HCT116 (cell line): ENCODE measurements at regions not wholly inside any gene's neighbourhood (a gene's known extent, or its start where the extent isn't known, plus 50 kb on each side); places are given as distances from the start of the nearest gene placed in this dataset.

Experiments
- ATAC-seq: fragments of 200-7000 bp; cut with Tn5 transposase; 2 replicates; pipeline ENCODE4 v1.9.1; 2020; ENCODE audit warnings: mild to moderate bottlenecking, moderate library complexity
- BruUV-seq: library from RNA; stranded (reverse); fragments of 400-500 nt; replicated peaks from 2 replicates; lab custom pipeline; 2021; lab: Mats Ljungman, UMichigan
- CTCF ChIA-PET: fragments of 300-600 bp; sonication (Branson Sonifier 250); formaldehyde crosslinking; loops from one replicate; lab custom pipeline; 2021; ENCODE audit warnings: antibody characterized with exemption; lab: Charles Lee
- POLR2A ChIA-PET: fragments of 300-600, 350-600 bp; sonication (Branson Sonifier 250); formaldehyde crosslinking; loops from one replicate; lab custom pipeline; 2021; ENCODE audit warnings: antibody characterized with exemption; lab: Charles Lee
- RAD21 ChIA-PET, 2 experiments: fragments of 300-600 bp; sonication (Branson Sonifier 250); formaldehyde crosslinking; loops; one replicate each; lab custom pipeline; 2023; ENCODE audit warnings: low total read pairs in 2 of 2; ENCODE audit not compliant: uncharacterized antibody in 2 of 2, unreplicated experiment in 2 of 2, low non-redundant PET in 1 of 2; lab: Charles Lee
- DNase-seq: peaks from one replicate; pipeline ENCODE4 v3.0.0-alpha.2; 2010; ENCODE audit warnings: low read depth, low spot score
- H2AFZ ChIP-seq: fragments of 200-600 bp; shearing (Covaris generic), sonication (generic); 2 replicates; pipeline ENCODE4 v1.6.1; 2017; ENCODE audit warnings: low read depth, mixed run types, mixed read lengths, antibody characterized with exemption, low read length; ENCODE audit not compliant: poor library complexity, severe bottlenecking
- H3K27ac ChIP-seq: 2 replicates; pipeline ENCODE4 v1.5.1; 2012; ENCODE audit warnings: low read depth, low read length
- H3K27me3 ChIP-seq: fragments of 200-600 bp; sonication (generic); 2 replicates; pipeline ENCODE4 v1.6.1; 2016; ENCODE audit warnings: mixed run types, low read length, mixed read lengths; ENCODE audit not compliant: insufficient read depth
- H3K36me3 ChIP-seq, 2 experiments: fragments of 200-500 bp in 1 of 2; fragments of 200-600 bp in 1 of 2; sonication (Bioruptor generic) in 1 of 2; sonication (generic) in 1 of 2; 2 replicates each; pipeline versions ENCODE4 v1.5.1 to v1.6.1; 2014 to 2016; ENCODE audit warnings: low read length in 2 of 2, inconsistent platforms in 1 of 2, mixed read lengths in 1 of 2, mixed run types in 1 of 2; ENCODE audit not compliant: insufficient read depth in 2 of 2, control insufficient read depth in 1 of 2
- H3K4me1 ChIP-seq, 2 experiments: fragments of 200-600 bp in 1 of 2; sonication (generic) in 1 of 2; 2 replicates each; pipeline versions ENCODE4 v1.5.1 to v1.6.1; 2012 to 2017; ENCODE audit warnings: low read length in 2 of 2, inconsistent platforms in 1 of 2, mild to moderate bottlenecking in 1 of 2, mixed read lengths in 1 of 2, mixed run types in 1 of 2, moderate library complexity in 1 of 2; ENCODE audit not compliant: insufficient read depth in 2 of 2, control insufficient read depth in 1 of 2
- H3K4me2 ChIP-seq: fragments of 200-600 bp; sonication (generic); 2 replicates; pipeline ENCODE4 v1.6.1; 2017; ENCODE audit warnings: mixed run types, low read length, mixed read lengths
- H3K4me3 ChIP-seq, 2 experiments: fragments of 200-600 bp in 1 of 2; sonication (generic) in 1 of 2; replicated peaks in 1 of 2; 2 replicates each; pipeline ENCODE4 v1.5.1; 2011 to 2016; ENCODE audit warnings: low read length in 2 of 2, control low read depth in 1 of 2, low read depth in 1 of 2, mild to moderate bottlenecking in 1 of 2, mixed read lengths in 1 of 2, mixed run types in 1 of 2
- H3K79me2 ChIP-seq: fragments of 200-600 bp; sonication (generic); 2 replicates; pipeline ENCODE4 v1.6.1; 2017; ENCODE audit warnings: mild to moderate bottlenecking, mixed run types, low read length, moderate library complexity, mixed read lengths; ENCODE audit not compliant: insufficient read depth
- H3K9ac ChIP-seq: fragments of 200-600 bp; sonication (generic); 2 replicates; pipeline ENCODE4 v1.6.1; 2016; ENCODE audit warnings: low read length, mixed read lengths
- H3K9me2 ChIP-seq: fragments of 200-600 bp; sonication (generic), shearing (Covaris generic); 2 replicates; pipeline ENCODE4 v1.6.1; 2017; ENCODE audit warnings: mixed run types, mild to moderate bottlenecking, moderate library complexity; ENCODE audit not compliant: insufficient read depth
- H3K9me3 ChIP-seq, 2 experiments: fragments of 200-500 bp in 1 of 2; fragments of 200-600 bp in 1 of 2; sonication (Bioruptor generic) in 1 of 2; sonication (generic) in 1 of 2; 2 replicates each; pipeline ENCODE4 v1.6.1; 2014 to 2017; ENCODE audit warnings: low read length in 2 of 2, mixed read lengths in 2 of 2, inconsistent platforms in 1 of 2, low read depth in 1 of 2, mild to moderate bottlenecking in 1 of 2, mixed run types in 1 of 2, moderate library complexity in 1 of 2; ENCODE audit not compliant: control insufficient read depth in 1 of 2, insufficient read depth in 1 of 2
- H4K20me1 ChIP-seq: fragments of 200-600 bp; sonication (generic), shearing (Covaris generic); 2 replicates; pipeline ENCODE4 v1.6.1; 2017; ENCODE audit warnings: mixed run types, mild to moderate bottlenecking, moderate library complexity; ENCODE audit not compliant: insufficient read depth
- ATF3 ChIP-seq: IDR thresholded peaks from 2 replicates; pipeline ENCODE4 v1.6.1; 2012
- CBX3 ChIP-seq: IDR thresholded peaks from 2 replicates; pipeline ENCODE4 v1.6.1; 2012; ENCODE audit warnings: low read depth
- CEBPB ChIP-seq: IDR thresholded peaks from 2 replicates; pipeline ENCODE4 v1.6.1; 2012; ENCODE audit warnings: low read depth
- EGR1 ChIP-seq: IDR thresholded peaks from 2 replicates; pipeline ENCODE4 v1.6.1; 2012; ENCODE audit warnings: low read depth
- ELF1 ChIP-seq: IDR thresholded peaks from 2 replicates; pipeline ENCODE4 v1.6.1; 2012; ENCODE audit warnings: low read depth, borderline replicate concordance
- EZH2 ChIP-seq: fragments of 200-600 bp; sonication (generic); IDR thresholded peaks from 2 replicates; pipeline ENCODE4 v1.6.1; 2017; ENCODE audit warnings: antibody characterized with exemption, mixed run types
- EZH2phosphoT487 ChIP-seq: fragments of 200-600 bp; IDR thresholded peaks from 2 replicates; pipeline ENCODE4 v1.6.1; 2018; ENCODE audit warnings: antibody characterized with exemption, borderline replicate concordance
- FOSL1 ChIP-seq: IDR thresholded peaks from 2 replicates; pipeline ENCODE4 v1.6.1; 2012; ENCODE audit warnings: low read depth
- JUND ChIP-seq: IDR thresholded peaks from 2 replicates; pipeline ENCODE4 v1.6.1; 2012
- POLR2A ChIP-seq: IDR thresholded peaks from 2 replicates; pipeline ENCODE4 v1.7.0; 2011; ENCODE audit warnings: borderline replicate concordance; ENCODE audit not compliant: insufficient read depth, insufficient read length; ENCODE audit errors: extremely low read depth
- POLR2AphosphoS5 ChIP-seq: IDR thresholded peaks from 2 replicates; pipeline ENCODE4 v1.6.1; 2011; ENCODE audit warnings: mild to moderate bottlenecking, low read depth, low read length, moderate library complexity
- RAD21 ChIP-seq: IDR thresholded peaks from 2 replicates; pipeline ENCODE4 v1.6.1; 2012; ENCODE audit warnings: low read depth, mild to moderate bottlenecking
- SIN3A ChIP-seq: IDR thresholded peaks from 2 replicates; pipeline ENCODE4 v1.6.1; 2012; ENCODE audit warnings: low read depth
- SP1 ChIP-seq: IDR thresholded peaks from 2 replicates; pipeline ENCODE4 v1.6.1; 2012; ENCODE audit warnings: low read depth
- SRF ChIP-seq: IDR thresholded peaks from 2 replicates; pipeline ENCODE4 v1.6.1; 2012; ENCODE audit warnings: low read depth
- TCF7L2 ChIP-seq: IDR thresholded peaks from 2 replicates; pipeline ENCODE4 v1.7.0; 2011; ENCODE audit warnings: borderline replicate concordance, inconsistent platforms; ENCODE audit not compliant: insufficient read depth, insufficient read length; ENCODE audit errors: extremely low read depth
- YY1 ChIP-seq: IDR thresholded peaks from 2 replicates; pipeline ENCODE4 v1.6.1; 2011; ENCODE audit warnings: low read length, low read depth, moderate library complexity, mild to moderate bottlenecking; ENCODE audit not compliant: insufficient replicate concordance; ENCODE audit errors: extremely low read depth
- ZFX ChIP-seq: fragments of 450-650 bp; IDR thresholded peaks from 2 replicates; pipeline ENCODE4 v1.6.1; 2017
- ZNF274 ChIP-seq: fragments of 200-500 bp; sonication (Bioruptor generic); IDR thresholded peaks from 2 replicates; pipeline ENCODE4 v1.6.1; 2014; ENCODE audit warnings: mild to moderate bottlenecking, low read depth, low read length, inconsistent platforms
- intact Hi-C: fragments of 100-400 bp; cut with micrococcal nuclease; formaldehyde crosslinking; loops from 2 replicates; pipeline ENCODE4 v1.10.0; 2022
- TF ChIP-seq, protein P1 (sequence below): IDR thresholded peaks from 2 replicates; pipeline ENCODE4 v1.6.1; 2011; ENCODE audit warnings: mild to moderate bottlenecking, low read length, moderate library complexity; ENCODE audit not compliant: insufficient replicate concordance; ENCODE audit errors: extremely low read depth
- TF ChIP-seq, protein P2 (sequence below), 3 experiments: fragments of 200-600 bp in 1 of 3; sonication (generic) in 1 of 3; IDR thresholded peaks in 2 of 3; conservative IDR thresholded peaks in 1 of 3; 2 replicates each; pipeline ENCODE4 v1.5.1; 2012 to 2017; ENCODE audit warnings: low read depth in 2 of 3, low read length in 2 of 3, antibody characterized with exemption in 1 of 3, borderline replicate concordance in 1 of 3, control low read depth in 1 of 3, mild to moderate bottlenecking in 1 of 3, mixed read lengths in 1 of 3, mixed run types in 1 of 3, moderate library complexity in 1 of 3; ENCODE audit not compliant: insufficient read depth in 1 of 3
- TF ChIP-seq, protein P3 (sequence below): IDR thresholded peaks from 2 replicates; pipeline ENCODE4 v1.6.1; 2012

DNA sequence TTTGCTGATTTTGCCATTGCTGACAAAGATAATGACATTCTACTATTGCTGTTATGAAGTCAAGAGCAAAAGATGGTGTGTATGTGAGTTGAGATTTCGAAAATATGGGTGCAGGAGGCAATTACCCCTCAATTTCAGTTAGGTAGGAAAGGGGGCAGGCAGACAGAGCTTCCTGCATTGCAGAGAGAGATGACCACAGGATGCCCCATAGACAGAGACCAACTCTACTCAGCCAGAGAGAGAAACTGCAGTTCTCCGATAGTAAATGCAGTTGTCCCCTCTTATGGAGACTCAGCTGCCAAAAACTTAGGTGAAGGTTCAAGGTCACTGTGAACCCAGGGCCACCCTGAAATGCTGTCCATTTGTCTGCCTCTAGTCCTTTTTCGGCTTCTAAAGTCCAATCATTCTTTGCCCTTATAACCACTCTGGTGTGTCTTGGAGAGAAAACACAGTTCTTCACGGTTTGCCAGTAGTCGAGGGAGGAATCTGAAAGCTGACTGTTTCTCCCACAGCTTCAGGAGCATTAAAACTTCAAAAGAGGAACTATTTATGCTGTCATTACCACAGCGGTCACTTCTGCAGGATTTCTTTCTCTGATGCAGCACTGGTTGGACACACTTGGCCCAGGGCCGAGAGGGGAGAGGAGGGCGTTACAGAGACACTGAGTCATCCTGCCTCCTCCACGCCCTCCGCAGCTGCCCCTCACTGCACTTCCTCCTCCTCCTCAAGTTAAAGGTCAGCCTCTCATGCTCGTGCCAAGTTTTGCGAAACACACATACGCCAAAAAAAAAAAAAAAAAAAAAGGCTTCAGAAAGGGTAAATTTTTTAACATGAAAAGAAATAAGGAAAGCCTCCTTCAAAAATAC lies 264.3 kb downstream of the FOXO1 start:
- ChIA-PET CTCF (no interaction called here), RAD21 (no interaction called here), POLR2A (no interaction called here)
- ATAC-seq (peak; percentile 81), DNase-seq (peak; percentile 64)
- H3K36me3 ChIP-seq = no peaks in the 10 kb centered on the region
- no peaks in the 10 kb centered on the region for H4K20me1 ChIP-seq
- intact Hi-C loops = loop anchor here (10.0 kb wide), 1 partner anchor 337 kb away; no protein-coding TSS in a partner anchor
- no peaks in the 10 kb centered on the region for H3K9me3 ChIP-seq
- H3K9me2 ChIP-seq = no peaks in the 10 kb centered on the region
- H3K4me3 ChIP-seq = peak overlapping the region; percentile 6 to 32; a peak in 3 of 4 replicates
- peak overlapping the region; percentile 38; the same call in 1 of the 2 replicates for H3K27ac ChIP-seq
- H3K4me1 ChIP-seq = peaks cover 29 to 50% of the 10 kb centered on the region in 2 experiments
- peak overlapping the region; percentile 21; the same call in 1 of the 2 replicates for H3K9ac ChIP-seq
- H3K4me2 ChIP-seq = peak overlapping the region; percentile 60
- H3K27me3 ChIP-seq = no peaks in the 10 kb centered on the region
- H3K79me2 ChIP-seq = no peaks in the 10 kb centered on the region
- peak overlapping the region; percentile 41 for H2AFZ ChIP-seq
- no TSS peak for BruUV-seq
- TF ChIP-seq, protein P1, sequence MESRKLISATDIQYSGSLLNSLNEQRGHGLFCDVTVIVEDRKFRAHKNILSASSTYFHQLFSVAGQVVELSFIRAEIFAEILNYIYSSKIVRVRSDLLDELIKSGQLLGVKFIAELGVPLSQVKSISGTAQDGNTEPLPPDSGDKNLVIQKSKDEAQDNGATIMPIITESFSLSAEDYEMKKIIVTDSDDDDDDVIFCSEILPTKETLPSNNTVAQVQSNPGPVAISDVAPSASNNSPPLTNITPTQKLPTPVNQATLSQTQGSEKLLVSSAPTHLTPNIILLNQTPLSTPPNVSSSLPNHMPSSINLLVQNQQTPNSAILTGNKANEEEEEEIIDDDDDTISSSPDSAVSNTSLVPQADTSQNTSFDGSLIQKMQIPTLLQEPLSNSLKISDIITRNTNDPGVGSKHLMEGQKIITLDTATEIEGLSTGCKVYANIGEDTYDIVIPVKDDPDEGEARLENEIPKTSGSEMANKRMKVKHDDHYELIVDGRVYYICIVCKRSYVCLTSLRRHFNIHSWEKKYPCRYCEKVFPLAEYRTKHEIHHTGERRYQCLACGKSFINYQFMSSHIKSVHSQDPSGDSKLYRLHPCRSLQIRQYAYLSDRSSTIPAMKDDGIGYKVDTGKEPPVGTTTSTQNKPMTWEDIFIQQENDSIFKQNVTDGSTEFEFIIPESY = no peak
- TF ChIP-seq EGR1 = 0 out of 2 replicates have a peak, but pooled peaks have one; percentile 37
- TF ChIP-seq FOSL1 = peak; percentile 64
- TF ChIP-seq CEBPB = peak; percentile 78
- no peak for TF ChIP-seq POLR2A
- peak; percentile 21 for TF ChIP-seq TCF7L2
- TF ChIP-seq EZH2 = no peak
- peak; percentile 37; the same call in 1 of the 2 replicates for TF ChIP-seq ELF1
- TF ChIP-seq ZNF274 = no peak
- TF ChIP-seq ATF3 = 0 out of 2 replicates have a peak, but pooled peaks have one; percentile 20
- TF ChIP-seq, protein P2, sequence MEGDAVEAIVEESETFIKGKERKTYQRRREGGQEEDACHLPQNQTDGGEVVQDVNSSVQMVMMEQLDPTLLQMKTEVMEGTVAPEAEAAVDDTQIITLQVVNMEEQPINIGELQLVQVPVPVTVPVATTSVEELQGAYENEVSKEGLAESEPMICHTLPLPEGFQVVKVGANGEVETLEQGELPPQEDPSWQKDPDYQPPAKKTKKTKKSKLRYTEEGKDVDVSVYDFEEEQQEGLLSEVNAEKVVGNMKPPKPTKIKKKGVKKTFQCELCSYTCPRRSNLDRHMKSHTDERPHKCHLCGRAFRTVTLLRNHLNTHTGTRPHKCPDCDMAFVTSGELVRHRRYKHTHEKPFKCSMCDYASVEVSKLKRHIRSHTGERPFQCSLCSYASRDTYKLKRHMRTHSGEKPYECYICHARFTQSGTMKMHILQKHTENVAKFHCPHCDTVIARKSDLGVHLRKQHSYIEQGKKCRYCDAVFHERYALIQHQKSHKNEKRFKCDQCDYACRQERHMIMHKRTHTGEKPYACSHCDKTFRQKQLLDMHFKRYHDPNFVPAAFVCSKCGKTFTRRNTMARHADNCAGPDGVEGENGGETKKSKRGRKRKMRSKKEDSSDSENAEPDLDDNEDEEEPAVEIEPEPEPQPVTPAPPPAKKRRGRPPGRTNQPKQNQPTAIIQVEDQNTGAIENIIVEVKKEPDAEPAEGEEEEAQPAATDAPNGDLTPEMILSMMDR (IDR thresholded peaks at IDR 0.05 in 2 of 3, conservative IDR thresholded peaks at IDR 0.05 in 1 of 3; ENCODE audit: borderline replicate concordance in 1 of 3, insufficient read depth in 1 of 3, low read depth in 2 of 3, low read length in 2 of 3) = no peak
- TF ChIP-seq RAD21 = peak; percentile 11; the same call in 1 of the 2 replicates
- TF ChIP-seq EZH2phosphoT487 = no peak
- peak; percentile 79 for TF ChIP-seq SP1
- peak; percentile 70; the same call in 1 of the 2 replicates for TF ChIP-seq JUND
- TF ChIP-seq POLR2AphosphoS5 = peak; percentile 33; the same call in 1 of the 2 replicates
- 0 out of 2 replicates have a peak, but pooled peaks have one; percentile 24 for TF ChIP-seq SIN3A
- peak; percentile 75 for TF ChIP-seq CBX3
- TF ChIP-seq YY1 = peak; percentile 3
- TF ChIP-seq SRF = no peak
- TF ChIP-seq ZFX = no peak
- TF ChIP-seq, protein P3, sequence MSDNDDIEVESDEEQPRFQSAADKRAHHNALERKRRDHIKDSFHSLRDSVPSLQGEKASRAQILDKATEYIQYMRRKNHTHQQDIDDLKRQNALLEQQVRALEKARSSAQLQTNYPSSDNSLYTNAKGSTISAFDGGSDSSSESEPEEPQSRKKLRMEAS = 0 out of 2 replicates have a peak, but pooled peaks have one; percentile 33
